SH-SY5Y (cell line): ENCODE measurements at regions not wholly inside any gene's neighbourhood (a gene's known extent, or its start where the extent isn't known, plus 50 kb on each side); places are given as distances from the start of the nearest gene placed in this dataset.

ENCODE experiments used
- GATA2 ChIP-seq: IDR thresholded peaks from 2 replicates; pipeline ENCODE4 v1.6.1; 2011; ENCODE audit warnings: mild to moderate bottlenecking, low read depth, low read length
- GATA3 ChIP-seq: IDR thresholded peaks from 2 replicates; pipeline ENCODE4 v1.6.1; 2011; ENCODE audit warnings: low read depth, mild to moderate bottlenecking, low read length, moderate library complexity

GRCh38 chrX:150038315-150038714 lies 100.0 kb upstream of the EOLA2 start:
- TF ChIP-seq GATA3 (no peak), GATA2 (no peak)

GRCh38 chrX:150038986-150039599 lies 100.8 kb upstream of the EOLA2 start:
- TF ChIP-seq GATA3 (no peak), GATA2 (no peak)

- TF ChIP-seq GATA3 = no peak
- TF ChIP-seq GATA2 = no peak
Observed at GRCh38 chrX:150041208-150041607, 102.9 kb upstream of the EOLA2 start.

GRCh38 chrX:150044556-150044955 lies 106.3 kb upstream of the EOLA2 start:
- TF ChIP-seq GATA2 (no peak), GATA3 (no peak)

GRCh38 chrX:150047818-150048217 lies 109.5 kb upstream of the EOLA2 start:
- no peak for TF ChIP-seq GATA2
- TF ChIP-seq GATA3 = no peak

- TF ChIP-seq GATA3 = no peak
- no peak for TF ChIP-seq GATA2
Observed at GRCh38 chrX:150049647-150050046, 111.4 kb upstream of the EOLA2 start.

GRCh38 chrX:150050387-150050786 lies 112.1 kb upstream of the EOLA2 start:
- TF ChIP-seq GATA3 (no peak), GATA2 (no peak)

- TF ChIP-seq GATA3 (no peak), GATA2 (no peak)
Observed at GRCh38 chrX:150051096-150051495, 112.8 kb upstream of the EOLA2 start.

GRCh38 chrX:150052226-150052625 lies 113.9 kb upstream of the EOLA2 start:
- TF ChIP-seq GATA2 (no peak), GATA3 (no peak)

GRCh38 chrX:150058728-150059127 lies 120.4 kb upstream of the EOLA2 start:
- TF ChIP-seq GATA3 (no peak), GATA2 (no peak)

- no peak for TF ChIP-seq GATA2
- TF ChIP-seq GATA3 = no peak
Observed at GRCh38 chrX:150060406-150060805, 122.1 kb upstream of the EOLA2 start.

GRCh38 chrX:150062292-150063137 lies 124.2 kb upstream of the EOLA2 start:
- TF ChIP-seq GATA2 (no peak), GATA3 (no peak)

GRCh38 chrX:150063138-150063518 lies 124.8 kb upstream of the EOLA2 start:
- TF ChIP-seq GATA2 = no peak
- no peak for TF ChIP-seq GATA3

GRCh38 chrX:150063674-150064073 lies 125.4 kb upstream of the EOLA2 start:
- no peak for TF ChIP-seq GATA3
- TF ChIP-seq GATA2 = no peak

- TF ChIP-seq GATA3 = no peak
- no peak for TF ChIP-seq GATA2
Observed at GRCh38 chrX:150074175-150074574, 135.9 kb upstream of the EOLA2 start.
